ENCODE measurements at regions not wholly inside any gene's neighbourhood (a gene's known extent, or its start where the extent isn't known, plus 50 kb on each side); places are given as distances from the start of the nearest gene placed in this dataset.
"Not testable (repeated sequence)": the region's sequence is repeated elsewhere in the genome, so short reads cannot be mapped to it uniquely, and the experiment has no call there.

- no peak for DNase-seq (ENCODE audit: low spot score)
Observed at GRCh38 chr14:86221755-86222154, 691.8 kb downstream of the FLRT2 start.

- DNase-seq (ENCODE audit: low spot score): no peak
Observed at GRCh38 chr14:86221000-86221399, 691.1 kb downstream of the FLRT2 start.

- DNase-seq (ENCODE audit: low spot score): no peak
Observed at GRCh38 chr14:86217523-86217922, 687.6 kb downstream of the FLRT2 start.

- DNase-seq (ENCODE audit: low spot score): no peak
Observed at GRCh38 chr14:86203843-86204242, 673.9 kb downstream of the FLRT2 start.

- no peak for DNase-seq (ENCODE audit: low spot score)
Observed at GRCh38 chr14:86196471-86196870, 666.5 kb downstream of the FLRT2 start.

GRCh38 chr14:86193756-86194155 lies 663.8 kb downstream of the FLRT2 start:
- no peak for DNase-seq (ENCODE audit: low spot score)

GRCh38 chr14:86179980-86180379 lies 650.0 kb downstream of the FLRT2 start:
- no peak for DNase-seq (ENCODE audit: low spot score)

GRCh38 chr14:86168371-86168770 lies 638.4 kb downstream of the FLRT2 start:
- no peak for DNase-seq (ENCODE audit: low spot score)

GRCh38 chr14:86166541-86166940 lies 636.6 kb downstream of the FLRT2 start:
- no peak for DNase-seq (ENCODE audit: low spot score)

- no peak for DNase-seq (ENCODE audit: low spot score)
Observed at GRCh38 chr14:86153480-86153879, 623.5 kb downstream of the FLRT2 start.

- DNase-seq (ENCODE audit: low spot score): no peak
Observed at GRCh38 chr14:86143248-86143647, 613.3 kb downstream of the FLRT2 start.

- no peak for DNase-seq (ENCODE audit: low spot score)
Observed at GRCh38 chr14:86141966-86142365, 612.0 kb downstream of the FLRT2 start.

- no peak for DNase-seq (ENCODE audit: low spot score)
Observed at GRCh38 chr14:86129426-86129825, 599.5 kb downstream of the FLRT2 start.

GRCh38 chr14:86124328-86124727 lies 594.4 kb downstream of the FLRT2 start:
- no peak for DNase-seq (ENCODE audit: low spot score)

GRCh38 chr14:86115972-86116371 lies 586.0 kb downstream of the FLRT2 start:
- no peak for DNase-seq (ENCODE audit: low spot score)

- not testable (repeated sequence) for DNase-seq (ENCODE audit: low spot score)
Observed at GRCh38 chr14:86110871-86111270, 580.9 kb downstream of the FLRT2 start.

GRCh38 chr14:86104691-86105265 lies 574.8 kb downstream of the FLRT2 start:
- no peak for DNase-seq (ENCODE audit: low spot score)

- no peak for DNase-seq (ENCODE audit: low spot score)
Observed at GRCh38 chr14:86094512-86094911, 564.6 kb downstream of the FLRT2 start.

GRCh38 chr14:86091811-86092210 lies 561.9 kb downstream of the FLRT2 start:
- DNase-seq (ENCODE audit: low spot score): no peak

GRCh38 chr14:86088156-86088555 lies 558.2 kb downstream of the FLRT2 start:
- DNase-seq (ENCODE audit: low spot score): no peak

- no peak for DNase-seq (ENCODE audit: low spot score)
Observed at GRCh38 chr14:86087377-86087776, 557.4 kb downstream of the FLRT2 start.

- no peak for DNase-seq (ENCODE audit: low spot score)
Observed at GRCh38 chr14:86086962-86087361, 557.0 kb downstream of the FLRT2 start.

- DNase-seq (ENCODE audit: low spot score): no peak
Observed at GRCh38 chr14:86084097-86084496, 554.2 kb downstream of the FLRT2 start.

- no peak for DNase-seq (ENCODE audit: low spot score)
Observed at GRCh38 chr14:86083616-86084015, 553.7 kb downstream of the FLRT2 start.
